GM19452 (cell line): ENCODE measurements at regions not wholly inside any gene's neighbourhood (a gene's known extent, or its start where the extent isn't known, plus 50 kb on each side); places are given as distances from the start of the nearest gene placed in this dataset.
"Not testable (repeated sequence)": the region's sequence is repeated elsewhere in the genome, so short reads cannot be mapped to it uniquely, and the experiment has no call there.

Source experiments
- ATAC-seq: cut with Tn5 transposase; IDR thresholded peaks from one replicate; pipeline ENCODE4 v1.9.1; 2021; ENCODE audit not compliant: unreplicated experiment

- peak; percentile 25 for ATAC-seq
Measured at GRCh38 chr1:161454865-161455707, 50.2 kb upstream of the FCGR2A start.

GRCh38 chr1:161453950-161454864 is 51.0 kb upstream of the FCGR2A start:
- peak; percentile 65 for ATAC-seq

- not testable (repeated sequence) for ATAC-seq
Measured at GRCh38 chr1:161451698-161452348, 53.4 kb upstream of the FCGR2A start.

- peak; percentile 26 for ATAC-seq
Measured at GRCh38 chr1:161447760-161448332, 57.4 kb upstream of the FCGR2A start.

- peak; percentile 57 for ATAC-seq
Measured at GRCh38 chr1:161447040-161447759, 58.1 kb upstream of the FCGR2A start.

GRCh38 chr1:161444725-161445124 is 60.5 kb upstream of the FCGR2A start:
- not testable (repeated sequence) for ATAC-seq

- ATAC-seq: not testable (repeated sequence)
Measured at GRCh38 chr1:161444255-161444654, 61.0 kb upstream of the FCGR2A start.

GRCh38 chr1:161440312-161440894 is 64.9 kb upstream of the FCGR2A start:
- ATAC-seq: peak; percentile 61

GRCh38 chr1:161439280-161440232 is 65.7 kb upstream of the FCGR2A start:
- ATAC-seq: no peak

- ATAC-seq: not testable (repeated sequence)
Measured at GRCh38 chr1:161433191-161433590, 65.5 kb upstream of the CFAP126 start.

GRCh38 chr1:161432091-161432490 is 64.4 kb upstream of the CFAP126 start:
- ATAC-seq: no peak

GRCh38 chr1:161427733-161428516 is 60.2 kb upstream of the CFAP126 start:
- no peak for ATAC-seq

GRCh38 chr1:161422914-161423313 is 55.2 kb upstream of the CFAP126 start:
- ATAC-seq: not testable (repeated sequence)

- no peak for ATAC-seq
Measured at GRCh38 chr1:161421456-161421855, 53.8 kb upstream of the CFAP126 start.

- no peak for ATAC-seq
Measured at GRCh38 chr1:161420763-161421455, 53.2 kb upstream of the CFAP126 start.

GRCh38 chr1:161417536-161417935 is 49.9 kb upstream of the CFAP126 start:
- not testable (repeated sequence) for ATAC-seq
